ENCODE measurements at regions not wholly inside any gene's neighbourhood (a gene's known extent, or its start where the extent isn't known, plus 50 kb on each side); places are given as distances from the start of the nearest gene placed in this dataset.
"Not testable (repeated sequence)": the region's sequence is repeated elsewhere in the genome, so short reads cannot be mapped to it uniquely, and the experiment has no call there.

- no peak for DNase-seq
Observed at GRCh38 chr17:72458301-72458700, 337.5 kb downstream of the SOX9 start.

- DNase-seq: no peak
Observed at GRCh38 chr17:72460711-72461110, 339.9 kb downstream of the SOX9 start.

- no peak for DNase-seq
Observed at GRCh38 chr17:72461757-72462156, 340.9 kb downstream of the SOX9 start.

- DNase-seq: no peak
Observed at GRCh38 chr17:72462407-72462806, 341.6 kb downstream of the SOX9 start.

GRCh38 chr17:72462814-72463213 lies 342.0 kb downstream of the SOX9 start:
- DNase-seq: no peak

- DNase-seq: no peak
Observed at GRCh38 chr17:72463287-72464102, 342.7 kb downstream of the SOX9 start.

- DNase-seq: not testable (repeated sequence)
Observed at GRCh38 chr17:72464221-72464620, 343.4 kb downstream of the SOX9 start.

- DNase-seq: no peak
Observed at GRCh38 chr17:72465191-72466024, 344.6 kb downstream of the SOX9 start.

- DNase-seq: no peak
Observed at GRCh38 chr17:72466199-72466598, 345.4 kb downstream of the SOX9 start.

GRCh38 chr17:72466606-72467005 lies 345.8 kb downstream of the SOX9 start:
- no peak for DNase-seq

GRCh38 chr17:72467841-72468653 lies 347.2 kb downstream of the SOX9 start:
- no peak for DNase-seq

GRCh38 chr17:72468841-72469240 lies 348.0 kb downstream of the SOX9 start:
- no peak for DNase-seq

- no peak for DNase-seq
Observed at GRCh38 chr17:72470121-72470705, 349.4 kb downstream of the SOX9 start.

GRCh38 chr17:72470734-72471133 lies 349.9 kb downstream of the SOX9 start:
- DNase-seq: no peak

- no peak for DNase-seq
Observed at GRCh38 chr17:72471296-72471695, 350.5 kb downstream of the SOX9 start.

- DNase-seq: no peak
Observed at GRCh38 chr17:72472106-72472505, 351.3 kb downstream of the SOX9 start.

GRCh38 chr17:72472853-72473390 lies 352.1 kb downstream of the SOX9 start:
- not testable (repeated sequence) for DNase-seq

GRCh38 chr17:72474243-72474642 lies 353.4 kb downstream of the SOX9 start:
- no peak for DNase-seq

- DNase-seq: no peak
Observed at GRCh38 chr17:72474719-72475477, 354.1 kb downstream of the SOX9 start.

- no peak for DNase-seq
Observed at GRCh38 chr17:72476134-72476533, 355.3 kb downstream of the SOX9 start.

- DNase-seq: no peak
Observed at GRCh38 chr17:72476575-72476986, 355.8 kb downstream of the SOX9 start.

- DNase-seq: no peak
Observed at GRCh38 chr17:72477491-72477890, 356.7 kb downstream of the SOX9 start.
